Thoracic aorta (tissue), 2 donors: ENCODE measurements at regions not wholly inside any gene's neighbourhood (a gene's known extent, or its start where the extent isn't known, plus 50 kb on each side); places are given as distances from the start of the nearest gene placed in this dataset.

Experiments used
- ATAC-seq: fragments of 150-250 bp; one replicate; pipeline ENCODE4 v1.8.0; 2017; ENCODE audit warnings: low read depth; ENCODE audit not compliant: insufficient number of reproducible peaks, low FRiP score
- DNase-seq: peaks from one replicate; pipeline ENCODE4 v3.0.0-alpha.2; 2020; ENCODE audit warnings: low spot score
- H3K27ac ChIP-seq, 2 donors: fragments of 200-600 bp; sonication (generic); 1 replicate in 1 of 2; 2 replicates in 1 of 2; pipeline ENCODE4 v1.5.1; 2016; ENCODE audit warnings: mild to moderate bottlenecking in 2 of 2, moderate library complexity in 2 of 2
- H3K27me3 ChIP-seq: fragments of 200-600 bp; sonication (generic); replicated peaks from 2 replicates; pipeline ENCODE4 v1.6.0; 2016; ENCODE audit warnings: mild to moderate bottlenecking; ENCODE audit not compliant: insufficient read depth
- H3K36me3 ChIP-seq: fragments of 200-600 bp; sonication (generic); one replicate; pipeline ENCODE4 v1.5.1; 2016
- H3K4me1 ChIP-seq, 2 donors: fragments of 200-600 bp; sonication (generic); 1 replicate in 1 of 2; 2 replicates in 1 of 2; pipeline versions ENCODE4 v1.5.1 to v1.6.0; 2016; ENCODE audit warnings: low read depth in 2 of 2, mild to moderate bottlenecking in 1 of 2; ENCODE audit not compliant: control insufficient read depth in 1 of 2
- H3K4me3 ChIP-seq: fragments of 200-600 bp; sonication (generic); 2 replicates; pipeline ENCODE4 v1.5.1; 2016; ENCODE audit warnings: mild to moderate bottlenecking
- H3K9me3 ChIP-seq: fragments of 200-600 bp; sonication (generic); 2 replicates; pipeline ENCODE4 v1.5.1; 2016
- CTCF ChIP-seq: fragments of 200-600 bp; sonication (generic); IDR thresholded peaks from one replicate; pipeline ENCODE4 v1.5.1; 2019; ENCODE audit warnings: antibody characterized with exemption

GRCh38 chr4:4709736-4710135 lies 149.7 kb upstream of the MSX1 start:
- Histone ChIP-seq H3K27ac (no peak overlapping the region), H3K36me3 (no peaks in the 10 kb centered on the region), H3K27me3 (no peaks in the 10 kb centered on the region), H3K4me1 (no peaks in the 10 kb centered on the region), H3K9me3 (no peaks in the 10 kb centered on the region), H3K4me3 (no peak overlapping the region)
- no peak for TF ChIP-seq CTCF
- ATAC-seq (no peak), DNase-seq (no peak)

GRCh38 chr4:4704267-4704666 lies 155.2 kb upstream of the MSX1 start:
- TF ChIP-seq CTCF, result no peak
- ATAC-seq (no peak), DNase-seq (no peak)
- H3K36me3 ChIP-seq, result no peaks in the 10 kb centered on the region
- no peaks in the 10 kb centered on the region for H3K27me3 ChIP-seq
- H3K27ac ChIP-seq, result no peak overlapping the region
- no peaks in the 10 kb centered on the region for H3K4me1 ChIP-seq
- no peak overlapping the region for H3K4me3 ChIP-seq
- H3K9me3 ChIP-seq, result no peaks in the 10 kb centered on the region

- no peak for DNase-seq
- TF ChIP-seq CTCF, result no peak
These were observed 155.7 kb upstream of the STX18 start for GRCh38 chr4:4697584-4697983.

GRCh38 chr4:4696530-4696929 lies 154.7 kb upstream of the STX18 start:
- Histone ChIP-seq H3K27me3 (no peaks in the 10 kb centered on the region), H3K4me1 (no peaks in the 10 kb centered on the region), H3K27ac (no peak overlapping the region), H3K9me3 (no peaks in the 10 kb centered on the region), H3K4me3 (no peak overlapping the region), H3K36me3 (no peaks in the 10 kb centered on the region)
- no peak for DNase-seq
- ATAC-seq, result no peak
- TF ChIP-seq CTCF, result no peak

More at GRCh38 chr4:4697584-4697983, 155.7 kb upstream of the STX18 start:
- no peak for ATAC-seq
- H3K4me3 ChIP-seq, result no peak overlapping the region
- H3K36me3 ChIP-seq, result no peaks in the 10 kb centered on the region
- no peaks in the 10 kb centered on the region for H3K27me3 ChIP-seq
- no peak overlapping the region for H3K27ac ChIP-seq
- H3K4me1 ChIP-seq, result no peaks in the 10 kb centered on the region
- H3K9me3 ChIP-seq, result no peaks in the 10 kb centered on the region

- Histone ChIP-seq H3K27me3 (no peaks in the 10 kb centered on the region), H3K27ac (no peak overlapping the region), H3K9me3 (no peaks in the 10 kb centered on the region), H3K36me3 (no peaks in the 10 kb centered on the region), H3K4me3 (no peak overlapping the region), H3K4me1 (no peaks in the 10 kb centered on the region)
- ATAC-seq, result no peak
- no peak for DNase-seq
- TF ChIP-seq CTCF, result no peak
These were observed 153.6 kb upstream of the STX18 start for GRCh38 chr4:4695497-4695896.
